Karpas-422 (cell line): ENCODE measurements at regions not wholly inside any gene's neighbourhood (a gene's known extent, or its start where the extent isn't known, plus 50 kb on each side); places are given as distances from the start of the nearest gene placed in this dataset.

Source experiments
- DNase-seq: peaks from one replicate; pipeline ENCODE4 v3.0.0-alpha.2; 2015
- H2AFZ ChIP-seq: fragments of 200-600 bp; sonication (generic); 2 replicates; pipeline ENCODE4 v1.6.1; 2014; ENCODE audit warnings: antibody characterized with exemption, low read length, mixed read lengths
- H3K27ac ChIP-seq: fragments of 200-600 bp; sonication (generic); 2 replicates; pipeline ENCODE4 v1.5.1; 2014; ENCODE audit warnings: mild to moderate bottlenecking, low read length, moderate library complexity
- H3K27me3 ChIP-seq: fragments of 200-600 bp; sonication (generic); 2 replicates; pipeline ENCODE4 v1.6.1; 2014; ENCODE audit warnings: low read length, mixed read lengths
- H3K36me3 ChIP-seq: fragments of 200-600 bp; sonication (generic); 2 replicates; pipeline ENCODE4 v1.6.1; 2014; ENCODE audit warnings: low read length, mixed read lengths; ENCODE audit not compliant: insufficient read depth
- H3K4me1 ChIP-seq: fragments of 200-600 bp; sonication (generic); 2 replicates; pipeline ENCODE4 v1.6.1; 2014; ENCODE audit warnings: mild to moderate bottlenecking, low read length, mixed read lengths
- H3K4me2 ChIP-seq: fragments of 200-600 bp; sonication (generic); 2 replicates; pipeline ENCODE4 v1.6.1; 2014; ENCODE audit warnings: low read length, low read depth, mild to moderate bottlenecking; ENCODE audit not compliant: poor library complexity, severe bottlenecking
- H3K4me3 ChIP-seq: fragments of 200-600 bp; sonication (generic); 2 replicates; pipeline ENCODE4 v1.5.1; 2014; ENCODE audit warnings: mild to moderate bottlenecking, antibody characterized with exemption, low read length, mixed read lengths
- H3K79me2 ChIP-seq: fragments of 200-600 bp; sonication (generic); 2 replicates; pipeline ENCODE4 v1.6.1; 2014; ENCODE audit warnings: mild to moderate bottlenecking, low read length, mixed read lengths
- H3K9ac ChIP-seq: fragments of 200-600 bp; sonication (generic); 2 replicates; pipeline ENCODE4 v1.6.0; 2014; ENCODE audit warnings: low read length
- H3K9me2 ChIP-seq: fragments of 200-600 bp; sonication (generic), shearing (Covaris generic); replicated peaks from 2 replicates; pipeline ENCODE4 v1.6.0; 2014; ENCODE audit warnings: mild to moderate bottlenecking, low read length, moderate library complexity; ENCODE audit not compliant: insufficient read depth
- H3K9me3 ChIP-seq: fragments of 300-700, 200-600 bp; sonication (generic); 2 replicates; pipeline ENCODE4 v1.6.1; 2014; ENCODE audit warnings: low read length, mixed read lengths
- H4K20me1 ChIP-seq: fragments of 200-600 bp; sonication (generic); 2 replicates; pipeline ENCODE4 v1.6.1; 2014; ENCODE audit warnings: mild to moderate bottlenecking, antibody characterized with exemption, low read length, low read depth; ENCODE audit not compliant: insufficient read depth

DNA sequence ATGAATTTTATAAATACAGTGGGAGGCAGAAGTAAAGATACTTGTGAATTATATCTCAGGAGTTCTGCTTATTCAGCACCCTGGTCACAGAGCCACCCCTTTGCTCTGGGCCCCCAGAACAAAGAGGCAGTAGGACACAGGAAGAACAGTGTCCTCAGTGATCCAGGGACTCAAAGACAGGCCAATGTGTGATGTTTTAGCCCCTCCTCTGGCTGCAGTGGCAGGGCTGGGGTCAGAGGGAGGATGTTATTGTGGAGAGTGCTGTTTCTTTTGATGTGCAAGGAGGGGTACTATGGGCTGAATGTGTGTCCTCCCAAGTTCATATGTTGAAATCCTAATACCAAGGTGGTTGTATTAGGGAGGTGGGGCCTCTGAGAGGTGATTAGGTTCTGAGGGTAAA is 74.1 kb upstream of the MAP3K7 start:
- no peaks in the 10 kb centered on the region for H3K4me1 ChIP-seq

GRCh38 chr6:90658497-90658896 is 71.6 kb upstream of the MAP3K7 start:
- Histone ChIP-seq H2AFZ (no peak overlapping the region), H3K27me3 (no peaks in the 10 kb centered on the region), H3K4me2 (no peak overlapping the region), H3K79me2 (no peaks in the 10 kb centered on the region), H3K9me2 (no peaks in the 10 kb centered on the region), H3K9ac (no peak overlapping the region), H4K20me1 (no peaks in the 10 kb centered on the region), H3K4me3 (no peak overlapping the region), H3K4me1 (no peaks in the 10 kb centered on the region), H3K27ac (no peak overlapping the region), H3K9me3 (no peaks in the 10 kb centered on the region), H3K36me3 (no peaks in the 10 kb centered on the region)
- DNase-seq: no peak

More for the DNA sequence above, 74.1 kb upstream of the MAP3K7 start:
- Histone ChIP-seq H4K20me1 (no peaks in the 10 kb centered on the region), H2AFZ (no peak overlapping the region), H3K9me2 (no peaks in the 10 kb centered on the region), H3K4me2 (no peak overlapping the region), H3K9me3 (no peaks in the 10 kb centered on the region), H3K27me3 (no peaks in the 10 kb centered on the region), H3K79me2 (no peaks in the 10 kb centered on the region), H3K9ac (no peak overlapping the region), H3K4me3 (no peak overlapping the region), H3K36me3 (no peaks in the 10 kb centered on the region), H3K27ac (no peak overlapping the region)
- no peak for DNase-seq

DNA sequence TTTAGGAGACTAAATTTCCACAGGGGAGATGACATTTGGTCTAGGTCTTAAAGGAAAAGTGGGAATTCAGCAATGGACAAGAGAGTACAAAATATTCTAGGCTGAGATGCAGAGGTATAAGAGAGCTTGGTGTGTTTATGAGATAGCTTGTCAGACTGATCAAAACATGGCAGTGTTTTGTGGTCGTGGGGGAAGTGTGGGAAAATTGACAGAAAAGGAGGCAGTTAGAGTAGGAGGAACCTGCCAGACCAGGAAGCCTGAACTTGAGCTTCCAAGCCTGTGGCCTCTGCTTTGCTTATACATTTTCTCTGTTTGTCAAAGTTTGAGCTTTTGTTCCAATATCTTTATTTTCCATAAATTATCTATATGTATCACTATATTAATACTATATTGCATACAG is 69.5 kb upstream of the MAP3K7 start:
- H3K4me1 ChIP-seq: no peaks in the 10 kb centered on the region

DNA sequence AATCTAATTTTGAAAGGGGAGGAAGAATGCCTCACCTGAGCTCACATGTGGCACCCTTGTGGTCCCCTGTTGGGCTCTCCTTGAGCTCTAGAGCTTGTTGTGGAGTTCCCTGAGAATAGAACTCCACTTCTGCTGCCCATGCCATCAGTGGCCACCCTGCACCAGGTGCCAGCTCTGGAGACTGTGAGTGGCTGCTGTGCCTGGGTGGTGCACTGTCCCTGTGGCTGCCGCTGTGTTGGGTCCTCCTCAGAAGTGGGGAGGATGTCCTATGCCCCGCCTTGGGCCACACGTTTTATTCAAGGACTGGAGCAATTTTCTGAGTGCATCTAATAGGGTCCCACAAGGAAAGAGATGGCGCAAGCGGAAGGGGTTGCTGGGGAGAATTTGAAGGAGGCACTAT is 67.9 kb upstream of the MAP3K7 start:
- H3K4me2 ChIP-seq: no peak overlapping the region
- no peak overlapping the region for H2AFZ ChIP-seq
- no peak overlapping the region for H3K4me3 ChIP-seq
- H4K20me1 ChIP-seq: no peaks in the 10 kb centered on the region
- H3K79me2 ChIP-seq: no peaks in the 10 kb centered on the region
- no peaks in the 10 kb centered on the region for H3K9me3 ChIP-seq
- no peak for DNase-seq
- H3K36me3 ChIP-seq: no peaks in the 10 kb centered on the region
- no peaks in the 10 kb centered on the region for H3K4me1 ChIP-seq
- H3K9me2 ChIP-seq: no peaks in the 10 kb centered on the region
- no peak overlapping the region for H3K27ac ChIP-seq
- no peak overlapping the region for H3K9ac ChIP-seq
- H3K27me3 ChIP-seq: no peaks in the 10 kb centered on the region

More for the DNA sequence above, 69.5 kb upstream of the MAP3K7 start:
- Histone ChIP-seq H3K9me3 (no peaks in the 10 kb centered on the region), H3K36me3 (no peaks in the 10 kb centered on the region), H4K20me1 (no peaks in the 10 kb centered on the region), H3K9me2 (no peaks in the 10 kb centered on the region), H3K4me2 (no peak overlapping the region), H3K79me2 (no peaks in the 10 kb centered on the region), H3K9ac (no peak overlapping the region), H3K27me3 (no peaks in the 10 kb centered on the region), H2AFZ (no peak overlapping the region), H3K4me3 (no peak overlapping the region), H3K27ac (no peak overlapping the region)
- DNase-seq: no peak

GRCh38 chr6:90654166-90654565 is 67.3 kb upstream of the MAP3K7 start:
- H3K4me2 ChIP-seq: no peak overlapping the region
- no peak overlapping the region for H3K27ac ChIP-seq

DNA sequence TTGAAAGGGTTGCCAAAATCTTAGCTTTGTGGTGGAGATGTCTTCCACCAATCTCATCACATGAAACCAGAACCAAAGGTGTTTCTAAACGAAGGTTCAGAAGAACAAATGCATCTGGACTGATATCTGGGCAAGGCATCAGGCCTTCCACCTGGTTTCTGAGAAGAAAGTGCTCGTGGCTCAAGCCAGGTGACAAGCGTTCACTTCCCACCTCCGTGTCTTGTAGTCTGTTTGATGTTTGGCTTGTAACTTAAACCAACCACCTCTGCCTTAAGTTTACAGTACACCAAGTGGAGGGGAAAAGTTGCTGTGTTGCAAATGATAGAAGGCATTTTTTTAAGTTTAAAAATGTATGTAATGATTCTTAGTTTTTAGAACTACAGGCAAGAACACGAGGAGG is 66.9 kb upstream of the MAP3K7 start:
- no peaks in the 10 kb centered on the region for H4K20me1 ChIP-seq
- DNase-seq: no peak
- H2AFZ ChIP-seq: no peak overlapping the region
- no peaks in the 10 kb centered on the region for H3K9me2 ChIP-seq
- H3K4me2 ChIP-seq: no peak overlapping the region
- H3K79me2 ChIP-seq: no peaks in the 10 kb centered on the region
- no peak overlapping the region for H3K27ac ChIP-seq
- no peak overlapping the region for H3K4me3 ChIP-seq
- H3K4me1 ChIP-seq: no peaks in the 10 kb centered on the region
- no peaks in the 10 kb centered on the region for H3K36me3 ChIP-seq
- no peaks in the 10 kb centered on the region for H3K27me3 ChIP-seq
- H3K9ac ChIP-seq: no peak overlapping the region
- no peaks in the 10 kb centered on the region for H3K9me3 ChIP-seq

More at GRCh38 chr6:90654166-90654565, 67.3 kb upstream of the MAP3K7 start:
- Histone ChIP-seq H3K36me3 (no peaks in the 10 kb centered on the region), H3K9me3 (no peaks in the 10 kb centered on the region), H3K9ac (no peak overlapping the region), H2AFZ (no peak overlapping the region), H4K20me1 (no peaks in the 10 kb centered on the region), H3K9me2 (no peaks in the 10 kb centered on the region), H3K79me2 (no peaks in the 10 kb centered on the region), H3K4me1 (no peaks in the 10 kb centered on the region), H3K4me3 (no peak overlapping the region), H3K27me3 (no peaks in the 10 kb centered on the region)
- no peak for DNase-seq

DNA sequence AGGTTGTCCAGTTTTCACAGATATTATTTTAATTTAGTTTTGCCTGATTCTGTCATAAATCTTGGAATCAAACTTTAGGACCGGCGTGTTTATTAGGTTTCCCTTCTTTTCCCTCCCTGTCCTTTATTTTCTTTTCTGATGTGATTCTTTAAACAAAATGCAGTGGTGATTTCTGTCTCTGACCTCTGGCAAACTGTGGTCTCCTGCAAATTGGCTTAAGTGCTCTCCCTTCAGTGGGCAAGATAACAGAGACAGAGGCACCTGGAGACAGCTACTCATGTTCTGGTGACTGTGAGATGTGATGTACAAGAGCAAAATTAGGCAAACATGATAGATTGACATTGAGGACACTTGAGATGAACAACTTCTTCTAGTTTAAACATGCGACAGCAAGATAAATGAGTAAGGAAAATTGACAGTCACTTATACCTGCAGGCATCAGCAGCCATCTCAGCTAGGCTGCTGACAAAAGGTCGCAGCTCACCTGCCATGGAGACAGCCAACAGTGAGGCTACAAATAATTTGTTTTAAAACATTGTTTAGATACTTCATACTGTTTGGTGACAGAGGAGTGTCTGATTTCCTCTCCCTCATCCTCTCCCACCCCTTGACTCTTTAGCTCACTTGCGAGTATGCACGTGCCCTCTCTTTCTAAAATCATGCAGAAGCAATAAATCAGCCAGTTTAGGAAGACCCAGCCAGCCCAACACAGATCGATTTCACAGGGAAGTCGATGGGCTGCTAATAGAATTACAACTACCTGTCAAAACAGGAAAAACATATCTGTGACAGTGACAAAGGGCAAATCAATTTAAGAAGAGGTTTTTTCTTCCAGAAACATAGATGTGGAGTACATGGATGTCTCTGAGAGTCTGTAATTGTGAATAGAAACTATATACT is 63.4 kb upstream of the MAP3K7 start:
- Histone ChIP-seq H3K9me2 (no peaks in the 10 kb centered on the region), H3K4me3 (no peak overlapping the region), H4K20me1 (no peaks in the 10 kb centered on the region), H3K27ac (no peak overlapping the region), H3K4me1 (no peaks in the 10 kb centered on the region), H3K4me2 (no peak overlapping the region), H3K27me3 (no peaks in the 10 kb centered on the region), H3K36me3 (no peaks in the 10 kb centered on the region), H2AFZ (no peak overlapping the region), H3K9me3 (no peaks in the 10 kb centered on the region), H3K79me2 (no peaks in the 10 kb centered on the region), H3K9ac (no peak overlapping the region)
- no peak for DNase-seq

GRCh38 chr6:90648873-90649272 is 62.0 kb upstream of the MAP3K7 start:
- no peak overlapping the region for H2AFZ ChIP-seq
- H3K4me2 ChIP-seq: no peak overlapping the region
- no peak overlapping the region for H3K9ac ChIP-seq
- no peak overlapping the region for H3K27ac ChIP-seq
- no peaks in the 10 kb centered on the region for H3K36me3 ChIP-seq
- no peaks in the 10 kb centered on the region for H3K9me3 ChIP-seq
- no peaks in the 10 kb centered on the region for H4K20me1 ChIP-seq
- H3K79me2 ChIP-seq: no peaks in the 10 kb centered on the region
- no peaks in the 10 kb centered on the region for H3K4me1 ChIP-seq
- H3K4me3 ChIP-seq: no peak overlapping the region
- H3K9me2 ChIP-seq: no peaks in the 10 kb centered on the region
- DNase-seq: no peak
- H3K27me3 ChIP-seq: no peaks in the 10 kb centered on the region
